Stimulated activated naive CD8-positive, alpha-beta T cell treated with anti-CD3 and anti-CD28 coated beads, Interleukin-15, amount 100 ng/mL, for 72 hours (primary cell): ENCODE measurements at regions not wholly inside any gene's neighbourhood (a gene's known extent, or its start where the extent isn't known, plus 50 kb on each side); places are given as distances from the start of the nearest gene placed in this dataset.
A peak's percentile ranks its signal among the peaks of the same experiment; 100 is the strongest.

Experiments used
- ATAC-seq: fragments of 150-1000 bp; cut with Tn5 transposase; 2 replicates; pipeline ENCODE4 v1.10.0; 2021; ENCODE audit warnings: mild to moderate bottlenecking, moderate library complexity
- DNase-seq, 2 donors: peaks; one replicate each; pipeline ENCODE4 v3.0.0; 2021 to 2022
- H3K27ac Mint-ChIP-seq, 2 donors: one replicate each; pipeline ENCODE4 v1.8.0; 2022; ENCODE audit warnings: mild to moderate bottlenecking in 2 of 2, mixed read lengths in 2 of 2, moderate library complexity in 2 of 2
- H3K27me3 Mint-ChIP-seq: one replicate; pipeline ENCODE4 v1.8.0; 2022; ENCODE audit warnings: mixed read lengths
- H3K4me1 Mint-ChIP-seq: one replicate; pipeline ENCODE4 v1.8.0; 2022; ENCODE audit warnings: mild to moderate bottlenecking, mixed read lengths
- H3K4me3 Mint-ChIP-seq, 2 donors: one replicate each; pipeline ENCODE4 v1.8.0; 2022; ENCODE audit warnings: mild to moderate bottlenecking in 2 of 2, mixed read lengths in 2 of 2, moderate library complexity in 1 of 2
- H3K9me3 Mint-ChIP-seq, 2 donors: one replicate each; pipeline ENCODE4 v1.8.0; 2022; ENCODE audit warnings: mixed read lengths in 2 of 2

DNA sequence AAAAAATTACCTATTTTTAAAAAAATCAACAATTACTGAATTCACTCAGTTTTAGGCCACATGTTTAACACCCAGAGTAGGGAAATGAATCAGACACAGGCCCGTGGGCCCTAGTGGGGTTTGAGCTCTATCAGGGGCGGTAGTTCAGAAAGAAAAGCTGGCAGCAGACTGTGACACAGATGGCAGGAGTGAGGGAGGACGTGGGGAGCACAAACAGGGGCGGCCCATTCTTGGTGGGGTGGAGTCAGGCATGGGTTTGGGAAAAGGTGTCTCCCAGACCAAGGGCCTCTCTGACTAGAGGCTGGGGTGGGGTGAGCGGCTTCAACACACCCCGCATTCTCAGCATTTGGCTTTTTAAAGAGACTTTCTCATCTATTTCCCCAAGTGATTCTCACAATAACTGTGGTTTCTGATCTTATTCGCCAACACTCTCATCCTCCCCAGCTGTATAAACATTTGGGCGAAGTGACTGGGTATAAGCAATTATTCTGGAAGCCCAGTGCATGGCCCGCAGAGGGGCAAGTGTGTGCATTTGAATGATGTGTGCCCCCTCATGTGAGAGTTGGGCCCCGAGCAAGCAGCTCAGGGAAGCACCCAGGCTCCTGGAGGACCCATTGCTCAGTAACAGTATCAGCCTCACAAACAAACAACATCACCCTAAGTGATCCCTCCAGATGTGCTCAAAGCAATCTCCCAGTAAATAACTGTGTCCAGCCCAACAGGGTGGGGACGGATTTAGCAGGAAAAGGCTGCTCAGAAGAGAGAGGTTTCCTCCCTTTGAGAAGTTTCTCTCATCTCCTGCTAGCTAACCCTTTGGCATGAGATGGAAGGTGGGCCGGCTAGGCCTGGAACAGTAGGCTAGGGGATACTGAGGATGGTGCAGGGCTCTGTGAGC lies 437.6 kb upstream of the ZMIZ1 start:
- DNase-seq (peak in 1 of 2 donors; percentile 26), ATAC-seq (peak; percentile 72)
- Mint-ChIP-seq H3K27me3 (no peaks in the 10 kb centered on the region), H3K4me3 (no peak overlapping the region), H3K4me1 (no peaks in the 10 kb centered on the region), H3K27ac (peak overlapping the region in 1 of 2 donors; percentile 29), H3K9me3 (no peaks in the 10 kb centered on the region)

GRCh38 chr10:78634389-78634815 lies 434.4 kb upstream of the ZMIZ1 start:
- Mint-ChIP-seq H3K9me3 (no peaks in the 10 kb centered on the region), H3K4me3 (no peak overlapping the region), H3K27me3 (no peaks in the 10 kb centered on the region), H3K27ac (no peak overlapping the region), H3K4me1 (no peaks in the 10 kb centered on the region)
- DNase-seq (no peak), ATAC-seq (no peak)

- Mint-ChIP-seq H3K27me3 (no peaks in the 10 kb centered on the region), H3K27ac (no peak overlapping the region), H3K4me3 (no peak overlapping the region), H3K4me1 (no peaks in the 10 kb centered on the region), H3K9me3 (no peaks in the 10 kb centered on the region)
- ATAC-seq (no peak), DNase-seq (no peak)
Measured at GRCh38 chr10:78634835-78635234, 433.9 kb upstream of the ZMIZ1 start.

- H3K4me3 Mint-ChIP-seq = no peak overlapping the region
- peaks cover 0 to 3% of the 10 kb centered on the region in 2 donors for H3K9me3 Mint-ChIP-seq
- H3K4me1 Mint-ChIP-seq = no peaks in the 10 kb centered on the region
- no peaks in the 10 kb centered on the region for H3K27me3 Mint-ChIP-seq
- H3K27ac Mint-ChIP-seq = no peak overlapping the region
- no peak for DNase-seq
- no peak for ATAC-seq
Measured at GRCh38 chr10:78639629-78640028, 429.1 kb upstream of the ZMIZ1 start.

DNA sequence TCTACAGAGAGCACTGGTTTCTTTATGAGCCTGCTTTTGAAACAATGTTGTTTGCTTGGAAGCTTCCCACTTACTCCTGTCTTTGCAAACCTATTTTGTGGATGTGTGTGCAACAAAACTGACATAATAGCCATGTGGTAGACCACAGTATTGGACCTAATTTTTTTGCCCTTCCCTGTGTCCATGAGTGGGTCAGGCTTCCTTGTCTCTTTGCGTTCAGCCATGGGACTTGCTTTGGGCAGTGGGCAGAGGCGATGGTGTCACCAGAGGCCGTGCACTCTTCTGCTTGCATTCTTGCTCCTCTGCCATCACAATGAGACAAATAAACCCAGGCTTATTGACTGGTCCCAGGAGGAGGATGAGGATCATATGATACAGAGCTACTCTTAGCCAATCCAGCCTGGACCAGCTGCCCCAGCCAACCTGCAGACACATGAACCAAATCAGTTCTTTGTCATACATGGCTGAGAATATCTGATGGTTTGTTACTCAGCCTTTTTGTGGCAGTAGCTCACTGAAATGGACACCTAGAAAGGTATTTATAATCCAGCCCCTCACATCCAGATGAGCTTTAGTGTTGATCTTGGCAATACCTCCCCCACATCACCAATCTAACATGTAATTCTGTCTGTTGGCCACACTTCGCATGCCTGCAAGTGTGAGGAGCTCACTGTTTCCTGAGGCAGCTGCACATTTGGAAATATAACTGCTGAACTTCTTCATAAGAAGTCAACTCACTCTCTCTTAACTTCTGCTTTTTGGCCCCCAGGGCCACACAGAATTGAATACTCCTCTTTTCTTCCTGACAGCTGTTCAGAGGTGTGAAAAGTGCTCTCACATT lies 427.8 kb upstream of the ZMIZ1 start:
- ATAC-seq (no peak), DNase-seq (no peak)
- Mint-ChIP-seq H3K27ac (no peak overlapping the region), H3K4me1 (no peaks in the 10 kb centered on the region), H3K4me3 (no peak overlapping the region), H3K9me3 (peaks cover 0 to 3% of the 10 kb centered on the region in 2 donors), H3K27me3 (no peaks in the 10 kb centered on the region)

DNA sequence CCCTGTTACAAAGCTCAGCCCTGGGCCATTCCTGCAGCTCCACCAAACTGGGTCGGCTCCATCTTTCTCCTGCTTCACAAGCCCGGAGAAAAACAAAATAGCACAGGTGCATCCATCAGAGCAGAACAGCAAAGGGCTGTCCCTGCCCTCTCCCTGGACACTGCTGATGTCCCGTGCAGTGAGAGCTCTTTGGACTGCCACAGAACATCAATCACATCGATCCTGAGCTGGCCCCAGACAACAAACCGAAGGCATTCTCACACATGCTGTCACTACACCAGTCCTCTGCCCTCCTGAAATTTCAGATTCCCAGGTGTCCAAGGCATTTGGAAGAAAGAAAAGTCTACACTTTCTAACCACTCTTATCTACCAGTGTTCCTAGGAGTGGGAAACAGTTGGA lies 427.1 kb upstream of the ZMIZ1 start:
- ATAC-seq = no peak
- H3K4me1 Mint-ChIP-seq = no peaks in the 10 kb centered on the region
- no peaks in the 10 kb centered on the region for H3K27me3 Mint-ChIP-seq
- H3K27ac Mint-ChIP-seq = peak overlapping the region in 1 of 2 donors; percentile 36
- no peak overlapping the region for H3K4me3 Mint-ChIP-seq
- peaks cover 0 to 3% of the 10 kb centered on the region in 2 donors for H3K9me3 Mint-ChIP-seq
- no peak for DNase-seq

DNA sequence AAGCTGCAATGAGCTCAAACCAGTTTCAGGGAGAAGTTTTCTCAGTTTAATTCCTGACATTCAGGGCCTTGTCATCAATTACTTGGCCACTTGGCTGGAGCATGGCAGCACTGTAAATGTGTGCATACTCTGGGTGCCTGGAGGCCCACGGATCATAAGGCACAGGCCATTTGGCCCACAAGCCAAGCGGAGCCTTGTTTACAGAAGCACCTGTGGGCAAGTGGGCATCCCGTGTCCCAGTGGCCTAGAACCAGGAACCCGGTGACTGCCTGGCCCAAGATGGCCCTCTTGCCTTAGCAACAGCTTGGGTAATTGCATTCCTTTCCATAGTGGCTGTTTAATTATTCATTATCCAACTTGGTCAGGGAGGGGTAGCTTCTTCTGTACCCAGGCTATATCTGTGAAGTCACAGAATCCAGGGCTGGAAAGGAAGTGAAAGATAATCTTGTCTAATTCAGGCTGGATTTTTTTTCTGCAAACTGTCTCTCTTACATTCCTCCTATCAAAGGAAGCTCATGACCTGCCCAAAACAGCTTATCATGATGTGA lies 426.4 kb upstream of the ZMIZ1 start:
- no peak for DNase-seq
- no peaks in the 10 kb centered on the region for H3K4me1 Mint-ChIP-seq
- H3K9me3 Mint-ChIP-seq = peaks cover 0 to 3% of the 10 kb centered on the region in 2 donors
- H3K27me3 Mint-ChIP-seq = no peaks in the 10 kb centered on the region
- H3K27ac Mint-ChIP-seq = no peak overlapping the region
- ATAC-seq = no peak
- H3K4me3 Mint-ChIP-seq = no peak overlapping the region

DNA sequence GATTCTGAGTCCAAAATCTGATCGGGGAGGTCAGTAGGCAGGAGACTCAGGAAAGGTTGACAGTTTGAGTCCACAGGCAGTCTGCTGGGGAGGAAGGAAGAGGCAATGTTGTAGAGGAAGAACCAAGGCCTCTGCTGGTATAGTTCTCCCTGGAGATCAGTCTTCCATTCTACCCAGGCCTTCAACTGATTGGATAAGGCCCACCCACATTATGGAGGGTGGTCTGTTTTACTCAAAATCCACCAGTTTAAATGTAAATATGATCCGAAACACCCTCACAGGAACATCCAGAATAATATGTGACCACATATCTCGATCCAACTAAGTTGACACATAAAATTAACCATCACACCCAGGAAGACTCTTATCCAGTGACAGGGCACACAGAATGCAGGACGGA lies 425.3 kb upstream of the ZMIZ1 start:
- Mint-ChIP-seq H3K27ac (no peak overlapping the region), H3K4me1 (no peaks in the 10 kb centered on the region), H3K27me3 (peaks cover 7% of the 10 kb centered on the region), H3K4me3 (no peak overlapping the region), H3K9me3 (peaks cover 0 to 3% of the 10 kb centered on the region in 2 donors)
- ATAC-seq = no peak
- DNase-seq = no peak

DNA sequence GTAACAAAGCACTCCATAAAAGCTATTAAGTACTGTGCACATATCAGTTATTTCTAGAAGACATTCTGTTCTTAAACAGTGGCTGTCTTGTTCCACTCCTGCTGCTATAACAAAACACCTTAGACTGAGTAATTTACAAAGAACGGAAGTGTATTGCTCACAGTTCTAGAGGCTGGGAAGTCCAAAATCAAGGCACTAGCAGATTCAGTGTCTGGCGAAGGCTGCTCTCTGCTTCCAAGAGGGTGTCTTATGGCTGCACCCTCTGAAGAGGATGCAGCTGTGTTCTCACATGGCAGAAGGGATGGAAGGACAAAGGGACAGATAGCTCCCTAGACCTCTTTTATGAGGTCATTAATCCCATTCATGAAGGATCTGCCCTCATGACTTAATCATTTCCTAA lies 424.2 kb upstream of the ZMIZ1 start:
- DNase-seq = no peak
- no peaks in the 10 kb centered on the region for H3K4me1 Mint-ChIP-seq
- H3K27ac Mint-ChIP-seq = no peak overlapping the region
- ATAC-seq = no peak
- H3K9me3 Mint-ChIP-seq = peaks cover 0 to 3% of the 10 kb centered on the region in 2 donors
- peaks cover 7% of the 10 kb centered on the region for H3K27me3 Mint-ChIP-seq
- H3K4me3 Mint-ChIP-seq = no peak overlapping the region

GRCh38 chr10:78645169-78645686 lies 423.5 kb upstream of the ZMIZ1 start:
- no peak overlapping the region for H3K27ac Mint-ChIP-seq
- ATAC-seq (no peak), DNase-seq (no peak)
- no peak overlapping the region for H3K4me3 Mint-ChIP-seq
- H3K27me3 Mint-ChIP-seq = peaks cover 7% of the 10 kb centered on the region
- no peaks in the 10 kb centered on the region for H3K4me1 Mint-ChIP-seq
- H3K9me3 Mint-ChIP-seq = peaks cover 0 to 3% of the 10 kb centered on the region in 2 donors

- ATAC-seq (no peak), DNase-seq (no peak)
- H3K4me1 Mint-ChIP-seq = no peaks in the 10 kb centered on the region
- H3K27ac Mint-ChIP-seq = no peak overlapping the region
- no peak overlapping the region for H3K4me3 Mint-ChIP-seq
- peaks cover 7% of the 10 kb centered on the region for H3K27me3 Mint-ChIP-seq
- H3K9me3 Mint-ChIP-seq = peaks cover 0 to 3% of the 10 kb centered on the region in 2 donors
Measured at GRCh38 chr10:78645975-78646374, 422.8 kb upstream of the ZMIZ1 start.

GRCh38 chr10:78648256-78648860 lies 420.4 kb upstream of the ZMIZ1 start:
- H3K27ac Mint-ChIP-seq = no peak overlapping the region
- DNase-seq = no peak
- no peak overlapping the region for H3K4me3 Mint-ChIP-seq
- H3K27me3 Mint-ChIP-seq = peaks cover 19% of the 10 kb centered on the region
- H3K9me3 Mint-ChIP-seq = peaks cover 0 to 3% of the 10 kb centered on the region in 2 donors
- H3K4me1 Mint-ChIP-seq = no peaks in the 10 kb centered on the region
- no peak for ATAC-seq

DNA sequence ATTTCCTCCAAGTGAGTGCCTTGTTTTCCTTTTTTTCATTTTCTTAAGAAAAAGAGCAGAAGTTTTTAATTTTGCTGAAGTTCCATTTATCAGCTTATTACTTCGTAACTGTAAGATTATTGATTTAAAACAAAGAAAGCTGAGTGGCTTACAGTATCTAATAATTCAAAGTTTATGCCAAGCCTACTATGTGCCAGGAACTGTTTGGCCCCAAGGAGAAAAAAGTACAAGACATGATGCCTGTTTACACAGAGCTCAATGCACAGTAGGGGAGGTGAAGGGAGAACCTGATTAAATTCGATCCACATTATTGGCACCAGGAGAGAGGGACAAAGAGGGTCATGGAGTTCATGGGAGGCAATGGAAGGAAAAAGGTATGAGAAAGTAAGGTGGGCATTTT lies 419.3 kb upstream of the ZMIZ1 start:
- no peaks in the 10 kb centered on the region for H3K9me3 Mint-ChIP-seq
- no peaks in the 10 kb centered on the region for H3K4me1 Mint-ChIP-seq
- H3K27me3 Mint-ChIP-seq = peaks cover 30% of the 10 kb centered on the region
- H3K4me3 Mint-ChIP-seq = no peak overlapping the region
- H3K27ac Mint-ChIP-seq = no peak overlapping the region
- ATAC-seq (no peak), DNase-seq (no peak)

- Mint-ChIP-seq H3K9me3 (no peaks in the 10 kb centered on the region), H3K27me3 (peaks cover 35% of the 10 kb centered on the region), H3K4me1 (no peaks in the 10 kb centered on the region), H3K4me3 (no peak overlapping the region), H3K27ac (no peak overlapping the region)
- no peak for ATAC-seq
- DNase-seq = no peak
Measured at GRCh38 chr10:78650122-78650521, 418.6 kb upstream of the ZMIZ1 start.

- ATAC-seq (no peak), DNase-seq (no peak)
- no peak overlapping the region for H3K27ac Mint-ChIP-seq
- H3K27me3 Mint-ChIP-seq = peaks cover 35% of the 10 kb centered on the region
- no peak overlapping the region for H3K4me3 Mint-ChIP-seq
- no peaks in the 10 kb centered on the region for H3K4me1 Mint-ChIP-seq
- H3K9me3 Mint-ChIP-seq = no peaks in the 10 kb centered on the region
Measured at GRCh38 chr10:78651287-78651686, 417.5 kb upstream of the ZMIZ1 start.
